B cell (primary cell): ENCODE measurements at regions not wholly inside any gene's neighbourhood (a gene's known extent, or its start where the extent isn't known, plus 50 kb on each side); places are given as distances from the start of the nearest gene placed in this dataset.

Experiments used
- CTCF ChIP-seq: fragments of 200-600 bp; IDR thresholded peaks from one replicate; pipeline ENCODE4 v1.8.0; 2022; ENCODE audit warnings: antibody characterized with exemption, mild to moderate bottlenecking
- EZH2 ChIP-seq: IDR thresholded peaks from 2 replicates; pipeline ENCODE4 v1.6.1; 2012; ENCODE audit warnings: borderline replicate concordance, low read depth, mild to moderate bottlenecking, moderate library complexity, low read length; ENCODE audit not compliant: insufficient read depth, poor library complexity, severe bottlenecking

GRCh38 chrX:51825436-51825835 is 68.0 kb upstream of the MAGED1 start:
- TF ChIP-seq CTCF (no peak), EZH2 (no peak)
